22Rv1 (cell line): ENCODE measurements at regions not wholly inside any gene's neighbourhood (a gene's known extent, or its start where the extent isn't known, plus 50 kb on each side); places are given as distances from the start of the nearest gene placed in this dataset.

Source experiments
- CTCF ChIP-seq: fragments of 450-650 bp; IDR thresholded peaks from 2 replicates; pipeline ENCODE4 v1.5.1; 2017; ENCODE audit warnings: mild to moderate bottlenecking
- ZFX ChIP-seq: fragments of 450-650 bp; IDR thresholded peaks from 2 replicates; pipeline ENCODE4 v1.6.1; 2017; ENCODE audit warnings: antibody characterized with exemption, borderline replicate concordance

- TF ChIP-seq CTCF (no peak), ZFX (no peak)
Measured at GRCh38 chr5:106874531-106874930, 796.2 kb downstream of the EFNA5 start.
